ENCODE measurements at regions not wholly inside any gene's neighbourhood (a gene's known extent, or its start where the extent isn't known, plus 50 kb on each side); places are given as distances from the start of the nearest gene placed in this dataset.

DNA sequence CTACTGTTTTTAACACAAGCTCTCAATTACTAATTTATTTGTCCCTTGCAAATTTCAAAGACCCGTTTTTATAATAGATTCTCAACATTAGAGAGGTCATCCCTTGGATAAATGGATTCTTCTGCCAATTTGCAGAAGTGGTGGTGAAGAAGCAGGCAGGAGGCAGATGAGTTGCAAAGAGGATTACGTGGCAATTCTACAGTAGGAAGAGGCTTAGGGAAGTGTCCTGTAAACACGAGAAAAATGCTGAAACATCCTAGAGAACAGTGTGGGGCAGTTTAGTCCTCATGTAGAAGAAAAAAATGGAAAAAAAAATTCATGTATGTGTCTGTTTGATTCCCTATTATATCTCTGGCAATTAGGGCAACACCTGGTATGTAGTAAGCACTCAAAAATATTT, 87.6 kb downstream of the BMP2 start:
- TF ChIP-seq CTCF (IDR thresholded peaks at IDR 0.05; ENCODE audit: insufficient read depth, low read length, poor library complexity, severe bottlenecking) (no peak), EZH2phosphoT487 (conservative IDR thresholded peaks at IDR 0.05; ENCODE audit: low read length) (no peak)
